ENCODE measurements at regions not wholly inside any gene's neighbourhood (a gene's known extent, or its start where the extent isn't known, plus 50 kb on each side); places are given as distances from the start of the nearest gene placed in this dataset.

- Histone ChIP-seq H3K4me3 (no peak overlapping the region), H3K27ac (no peak overlapping the region), H3K36me3 (no peaks in the 10 kb centered on the region), H3K27me3 (peaks cover 0 to 16% of the 10 kb centered on the region in 2 donors), H3K9me3 (no peaks in the 10 kb centered on the region), H3K4me1 (peaks cover 0 to 6% (median 3%) of the 10 kb centered on the region in 4 donors)
- intact Hi-C loops (cut with DNase I; ENCODE audit: low total_unique reads), result loop anchor here (10.0 kb wide), 1 partner anchor 947 kb away; no protein-coding TSS in a partner anchor
- no peak for DNase-seq
- TF ChIP-seq CTCF (IDR thresholded peaks at IDR 0.05), result no peak
Measured at GRCh38 chr11:116272181-116272789, 500.5 kb downstream of the BUD13 start.

- DNase-seq, result no peak
- no peak for TF ChIP-seq CTCF (IDR thresholded peaks at IDR 0.05)
- H3K27me3 ChIP-seq, result peaks cover 0 to 10% of the 10 kb centered on the region in 2 donors
- H3K36me3 ChIP-seq, result no peaks in the 10 kb centered on the region
- intact Hi-C loops (cut with DNase I; ENCODE audit: low total_unique reads), result loop anchor here (10.0 kb wide), 1 partner anchor 947 kb away; no protein-coding TSS in a partner anchor
- no peaks in the 10 kb centered on the region for H3K9me3 ChIP-seq
- H3K4me1 ChIP-seq, result peaks cover 0 to 4% (median 1%) of the 10 kb centered on the region in 4 donors
- H3K4me3 ChIP-seq, result no peak overlapping the region
- no peak overlapping the region for H3K27ac ChIP-seq
Measured at GRCh38 chr11:116271479-116271878, 501.3 kb downstream of the BUD13 start.

- Histone ChIP-seq H3K4me1 (no peaks in the 10 kb centered on the region), H3K27ac (no peak overlapping the region), H3K27me3 (no peaks in the 10 kb centered on the region), H3K36me3 (no peaks in the 10 kb centered on the region), H3K4me3 (no peak overlapping the region), H3K9me3 (no peaks in the 10 kb centered on the region)
- no peak for TF ChIP-seq CTCF (IDR thresholded peaks at IDR 0.05)
- no peak for DNase-seq
- intact Hi-C loops (cut with DNase I; ENCODE audit: low total_unique reads), result no loop called here
Measured at GRCh38 chr11:116267146-116267545, 505.6 kb downstream of the BUD13 start.

- no peak overlapping the region for H3K4me3 ChIP-seq
- no peak for DNase-seq
- intact Hi-C loops (cut with DNase I; ENCODE audit: low total_unique reads), result no loop called here
Measured at GRCh38 chr11:116263770-116264169, 509.0 kb downstream of the BUD13 start.

GRCh38 chr11:116263019-116263418, 509.8 kb downstream of the BUD13 start:
- no peak for DNase-seq
- no peak for TF ChIP-seq CTCF (IDR thresholded peaks at IDR 0.05)
- H3K36me3 ChIP-seq, result no peaks in the 10 kb centered on the region
- intact Hi-C loops (cut with DNase I; ENCODE audit: low total_unique reads), result no loop called here
- H3K9me3 ChIP-seq, result no peaks in the 10 kb centered on the region
- no peak overlapping the region for H3K27ac ChIP-seq
- no peaks in the 10 kb centered on the region for H3K4me1 ChIP-seq
- H3K4me3 ChIP-seq, result no peak overlapping the region
- peaks cover 0 to 10% of the 10 kb centered on the region in 2 donors for H3K27me3 ChIP-seq

More at GRCh38 chr11:116263770-116264169, 509.0 kb downstream of the BUD13 start:
- Histone ChIP-seq H3K27ac (no peak overlapping the region), H3K27me3 (peaks cover 0 to 10% of the 10 kb centered on the region in 2 donors), H3K4me1 (no peaks in the 10 kb centered on the region), H3K36me3 (no peaks in the 10 kb centered on the region), H3K9me3 (no peaks in the 10 kb centered on the region)
- no peak for TF ChIP-seq CTCF (IDR thresholded peaks at IDR 0.05)
